GM23248 (cell line): ENCODE measurements at regions not wholly inside any gene's neighbourhood (a gene's known extent, or its start where the extent isn't known, plus 50 kb on each side); places are given as distances from the start of the nearest gene placed in this dataset.

Experiments
- DNase-seq: peaks from one replicate; pipeline ENCODE4 v3.0.0-alpha.2; 2015
- H2AFZ ChIP-seq: fragments of 200-600 bp; sonication (generic); 2 replicates; pipeline ENCODE4 v1.6.1; 2016; ENCODE audit warnings: antibody characterized with exemption
- H3F3A ChIP-seq: fragments of 200-600 bp; sonication (generic); 2 replicates; pipeline ENCODE4 v1.6.1; 2016; ENCODE audit warnings: mild to moderate bottlenecking, antibody characterized with exemption, mixed run types; ENCODE audit not compliant: insufficient read depth
- H3K27ac ChIP-seq: fragments of 200-600 bp; sonication (generic); 2 replicates; pipeline ENCODE4 v1.5.1; 2016; ENCODE audit warnings: mild to moderate bottlenecking
- H3K27me3 ChIP-seq: fragments of 200-600 bp; sonication (generic); replicated peaks from 2 replicates; pipeline ENCODE4 v1.6.1; 2016; ENCODE audit warnings: mild to moderate bottlenecking; ENCODE audit not compliant: insufficient read depth
- H3K36me3 ChIP-seq: fragments of 200-600 bp; sonication (generic); 2 replicates; pipeline ENCODE4 v1.6.1; 2016; ENCODE audit warnings: low read depth, mild to moderate bottlenecking
- H3K4me1 ChIP-seq: fragments of 200-600 bp; sonication (generic); 2 replicates; pipeline ENCODE4 v1.6.1; 2016; ENCODE audit warnings: mild to moderate bottlenecking; ENCODE audit not compliant: insufficient read depth
- H3K4me2 ChIP-seq: fragments of 200-600 bp; sonication (generic); one replicate; pipeline ENCODE4 v1.6.1; 2016; ENCODE audit warnings: mild to moderate bottlenecking; ENCODE audit not compliant: unreplicated experiment
- H3K4me3 ChIP-seq: fragments of 200-600 bp; sonication (generic); 2 replicates; pipeline ENCODE4 v1.5.1; 2016; ENCODE audit warnings: mild to moderate bottlenecking
- H3K79me2 ChIP-seq: fragments of 200-600 bp; sonication (generic); 2 replicates; pipeline ENCODE4 v1.6.1; 2016; ENCODE audit warnings: mild to moderate bottlenecking; ENCODE audit not compliant: insufficient read depth
- H3K9ac ChIP-seq: fragments of 200-600 bp; sonication (generic); 2 replicates; pipeline ENCODE4 v1.6.1; 2016; ENCODE audit warnings: mild to moderate bottlenecking
- H3K9me2 ChIP-seq: fragments of 200-600 bp; sonication (generic); 2 replicates; pipeline ENCODE4 v1.6.1; 2016; ENCODE audit warnings: mixed run types, mild to moderate bottlenecking, moderate library complexity; ENCODE audit not compliant: insufficient read depth
- H3K9me3 ChIP-seq: fragments of 200-600 bp; sonication (generic); one replicate; pipeline ENCODE4 v1.6.1; 2017; ENCODE audit warnings: low read depth
- H4K20me1 ChIP-seq: fragments of 200-600 bp; sonication (generic); 2 replicates; pipeline ENCODE4 v1.6.0; 2016; ENCODE audit not compliant: insufficient read depth
- EZH2 ChIP-seq: fragments of 200-600 bp; sonication (generic); IDR thresholded peaks from 2 replicates; pipeline ENCODE4 v1.6.1; 2018; ENCODE audit warnings: antibody characterized with exemption, mild to moderate bottlenecking; ENCODE audit not compliant: insufficient read depth, poor library complexity, severe bottlenecking
- EZH2phosphoT487 ChIP-seq: fragments of 200-600 bp; sonication (generic); IDR thresholded peaks from 2 replicates; pipeline ENCODE4 v1.6.1; 2018; ENCODE audit warnings: antibody characterized with exemption, moderate library complexity, mild to moderate bottlenecking, low read depth; ENCODE audit not compliant: insufficient read depth
- WGBS, 2 experiments: methylation state at CpG; one replicate each; pipeline ENCODE4 v1.1.6; 2015 to 2017; ENCODE audit warnings: low lambda C conversion rate in 2 of 2, low coverage in 1 of 2; ENCODE audit errors: missing lambda C conversion rate in 2 of 2; 5-methylcytosine and 5-hydroxymethylcytosine counted together
- in situ Hi-C: fragments of 300-500 bp; cut with MboI; formaldehyde crosslinking; loops from 2 replicates; pipeline ENCODE4 v1.15.0; 2020

DNA sequence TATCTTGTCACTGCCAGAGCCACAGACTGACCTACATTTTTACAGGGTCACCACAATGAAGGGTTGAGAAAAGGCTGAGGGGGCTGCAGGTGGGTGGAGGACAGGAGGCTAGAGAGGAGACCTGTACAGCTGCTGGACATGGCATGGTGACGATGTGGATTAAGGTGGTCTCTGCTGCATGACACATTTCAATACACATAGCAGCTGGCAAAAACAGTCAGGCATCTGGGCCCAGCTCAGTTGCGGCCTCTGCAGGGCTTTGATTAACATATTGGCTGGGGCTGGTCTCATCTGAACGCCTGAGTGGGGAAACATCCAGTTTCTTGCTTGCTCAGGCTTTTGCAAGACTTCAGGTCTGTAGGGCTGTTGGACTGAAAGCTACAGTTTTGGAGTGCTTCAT, 265.4 kb upstream of the FOXF1 start:
- no peaks in the 10 kb centered on the region for H4K20me1 ChIP-seq
- no peaks in the 10 kb centered on the region for H3F3A ChIP-seq
- H3K27me3 ChIP-seq: peaks cover 98% of the 10 kb centered on the region
- no peak for DNase-seq
- H3K9me3 ChIP-seq: no peaks in the 10 kb centered on the region
- TF ChIP-seq EZH2phosphoT487: no peak
- no peak for TF ChIP-seq EZH2
- 67 to 70% methylated on average over 3 of the region's 3 CpGs for WGBS, 2 experiments
- no peaks in the 10 kb centered on the region for H3K9me2 ChIP-seq
- H3K4me2 ChIP-seq: no peak overlapping the region
- no peak overlapping the region for H3K9ac ChIP-seq
- no peaks in the 10 kb centered on the region for H3K4me1 ChIP-seq
- no peak overlapping the region for H3K27ac ChIP-seq
- in situ Hi-C loops: no loop called here
- H3K79me2 ChIP-seq: no peaks in the 10 kb centered on the region
- H3K36me3 ChIP-seq: no peaks in the 10 kb centered on the region
- no peak overlapping the region for H3K4me3 ChIP-seq
- H2AFZ ChIP-seq: no peak overlapping the region

DNA sequence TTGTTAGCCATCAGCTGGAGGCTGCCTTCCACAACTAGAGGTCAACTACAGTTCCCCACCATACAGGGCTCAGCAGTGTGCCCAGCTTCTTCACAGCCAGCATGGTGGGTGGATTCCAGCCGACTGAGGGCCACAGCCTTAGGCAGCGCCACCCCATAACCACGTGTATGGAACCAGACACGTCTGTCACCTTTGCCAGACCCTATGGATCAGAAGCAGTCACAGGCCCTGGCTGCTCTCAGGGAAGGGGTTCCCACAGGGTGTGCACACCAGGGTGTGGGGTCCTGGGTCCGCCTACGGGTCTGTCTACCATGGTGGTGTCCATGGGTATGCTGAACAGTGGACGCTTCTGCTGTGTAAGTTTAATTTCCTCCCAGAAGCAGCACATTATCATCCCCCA, 265.0 kb upstream of the FOXF1 start:
- WGBS, 2 experiments: 39 to 52% methylated on average over 7 of the region's 7 CpGs
- H3F3A ChIP-seq: no peaks in the 10 kb centered on the region
- no peak overlapping the region for H3K4me2 ChIP-seq
- no peaks in the 10 kb centered on the region for H4K20me1 ChIP-seq
- no peaks in the 10 kb centered on the region for H3K79me2 ChIP-seq
- no peak overlapping the region for H3K27ac ChIP-seq
- peaks cover 94% of the 10 kb centered on the region for H3K27me3 ChIP-seq
- no peak overlapping the region for H2AFZ ChIP-seq
- no peaks in the 10 kb centered on the region for H3K9me3 ChIP-seq
- in situ Hi-C loops: no loop called here
- H3K4me1 ChIP-seq: no peaks in the 10 kb centered on the region
- no peaks in the 10 kb centered on the region for H3K9me2 ChIP-seq
- H3K9ac ChIP-seq: no peak overlapping the region
- TF ChIP-seq EZH2: no peak
- TF ChIP-seq EZH2phosphoT487: no peak
- no peak overlapping the region for H3K4me3 ChIP-seq
- DNase-seq: no peak
- no peaks in the 10 kb centered on the region for H3K36me3 ChIP-seq

DNA sequence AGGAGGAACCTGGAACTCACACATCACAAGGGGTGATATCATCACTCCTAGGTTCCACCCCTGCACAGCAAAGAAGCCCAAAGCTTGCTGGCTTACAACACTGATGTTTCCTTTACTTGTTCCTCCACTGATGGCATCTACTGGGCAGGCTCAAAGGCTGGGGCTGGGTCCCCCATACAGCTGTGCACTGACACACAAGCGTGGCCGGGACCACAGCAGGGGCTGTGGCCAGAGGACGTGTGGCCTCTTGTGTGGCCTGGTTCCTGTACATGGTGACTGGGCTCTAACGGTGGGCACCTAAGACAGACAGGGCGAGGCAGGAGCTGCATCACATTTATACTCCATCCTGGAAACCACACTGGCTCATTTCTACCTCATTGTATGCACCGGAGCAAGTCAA, 264.4 kb upstream of the FOXF1 start:
- Histone ChIP-seq H4K20me1 (no peaks in the 10 kb centered on the region), H3K79me2 (no peaks in the 10 kb centered on the region), H2AFZ (no peak overlapping the region), H3K9me3 (no peaks in the 10 kb centered on the region), H3K4me3 (no peak overlapping the region), H3F3A (no peaks in the 10 kb centered on the region), H3K36me3 (no peaks in the 10 kb centered on the region), H3K27ac (no peak overlapping the region), H3K4me1 (no peaks in the 10 kb centered on the region), H3K4me2 (no peak overlapping the region), H3K27me3 (peaks cover 89% of the 10 kb centered on the region), H3K9ac (no peak overlapping the region), H3K9me2 (no peaks in the 10 kb centered on the region)
- 66% methylated on average over 6 of the region's 6 CpGs for WGBS, 2 experiments
- no peak for DNase-seq
- in situ Hi-C loops: no loop called here
- TF ChIP-seq EZH2phosphoT487 (no peak), EZH2 (no peak)

DNA sequence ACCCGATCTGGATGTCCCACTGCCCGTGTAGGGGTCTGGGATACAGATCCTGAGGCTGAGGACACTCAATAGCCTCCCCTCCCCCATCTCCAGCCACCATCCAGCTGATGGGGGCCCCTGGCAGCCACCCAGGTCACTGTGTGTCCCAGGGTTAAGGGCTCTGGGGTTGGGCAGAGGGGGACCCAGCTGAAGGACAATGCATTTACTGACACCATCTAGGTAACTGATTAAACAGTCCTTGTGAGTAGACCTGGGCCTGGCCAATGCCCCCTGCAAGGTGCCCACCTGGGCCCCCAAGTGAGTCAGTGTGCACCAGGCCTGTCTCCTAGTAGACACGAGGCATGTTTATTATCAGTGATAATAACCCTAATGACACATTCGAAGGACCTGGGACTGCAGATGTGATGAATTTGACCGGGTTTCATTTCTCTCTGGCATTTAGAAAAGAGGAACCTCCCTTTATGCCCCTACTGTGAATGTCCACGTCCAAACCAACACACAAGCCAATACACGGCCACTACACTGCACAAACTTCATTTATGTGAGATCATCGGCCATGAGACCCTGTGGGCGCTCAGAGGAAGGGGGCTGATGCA, 261.9 kb upstream of the FOXF1 start:
- no peaks in the 10 kb centered on the region for H3K79me2 ChIP-seq
- H3K9me3 ChIP-seq: no peaks in the 10 kb centered on the region
- no peak overlapping the region for H3K9ac ChIP-seq
- H3K4me1 ChIP-seq: no peaks in the 10 kb centered on the region
- no peak overlapping the region for H2AFZ ChIP-seq
- in situ Hi-C loops: no loop called here
- no peak overlapping the region for H3K4me2 ChIP-seq
- no peaks in the 10 kb centered on the region for H3K9me2 ChIP-seq
- no peaks in the 10 kb centered on the region for H3K36me3 ChIP-seq
- TF ChIP-seq EZH2: no peak
- TF ChIP-seq EZH2phosphoT487: no peak
- H3K27ac ChIP-seq: no peak overlapping the region
- peaks cover 75% of the 10 kb centered on the region for H3K27me3 ChIP-seq
- H3F3A ChIP-seq: no peaks in the 10 kb centered on the region
- H3K4me3 ChIP-seq: no peak overlapping the region
- WGBS, 2 experiments: 45 to 47% methylated on average over 9 of the region's 9 CpGs
- H4K20me1 ChIP-seq: no peaks in the 10 kb centered on the region
- DNase-seq: no peak

DNA sequence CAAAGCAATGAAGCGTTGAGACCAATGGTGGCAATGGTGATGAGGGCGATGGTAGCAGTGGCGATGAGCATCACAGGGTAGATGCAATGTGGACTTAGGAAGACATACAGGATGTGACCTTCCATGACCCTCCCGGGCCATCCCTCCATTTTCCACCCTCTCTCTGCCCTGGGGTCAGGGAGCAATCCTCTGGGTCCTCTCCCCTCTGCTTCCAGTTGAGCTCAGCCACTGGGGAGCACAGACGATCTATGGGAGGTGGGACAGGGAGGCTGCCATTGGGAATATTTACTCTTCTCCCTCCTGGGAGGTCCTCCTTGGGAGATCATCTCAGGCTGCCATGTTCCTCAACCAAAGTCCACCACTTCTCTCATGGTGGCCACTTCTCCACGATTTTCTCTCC, 260.7 kb upstream of the FOXF1 start:
- Histone ChIP-seq H3K9me3 (no peaks in the 10 kb centered on the region), H3K27ac (no peak overlapping the region), H3K4me1 (no peaks in the 10 kb centered on the region), H3K9ac (no peak overlapping the region), H3K79me2 (no peaks in the 10 kb centered on the region), H4K20me1 (no peaks in the 10 kb centered on the region), H3K9me2 (no peaks in the 10 kb centered on the region), H3K27me3 (peaks cover 74% of the 10 kb centered on the region), H3K36me3 (no peaks in the 10 kb centered on the region), H3F3A (no peaks in the 10 kb centered on the region), H3K4me3 (no peak overlapping the region), H3K4me2 (no peak overlapping the region), H2AFZ (no peak overlapping the region)
- no peak for TF ChIP-seq EZH2phosphoT487
- TF ChIP-seq EZH2: no peak
- no peak for DNase-seq
- in situ Hi-C loops: no loop called here
- WGBS, 2 experiments: 49 to 54% methylated on average over 6 of the region's 6 CpGs
